ENCODE measurements at regions not wholly inside any gene's neighbourhood (a gene's known extent, or its start where the extent isn't known, plus 50 kb on each side); places are given as distances from the start of the nearest gene placed in this dataset.

DNA sequence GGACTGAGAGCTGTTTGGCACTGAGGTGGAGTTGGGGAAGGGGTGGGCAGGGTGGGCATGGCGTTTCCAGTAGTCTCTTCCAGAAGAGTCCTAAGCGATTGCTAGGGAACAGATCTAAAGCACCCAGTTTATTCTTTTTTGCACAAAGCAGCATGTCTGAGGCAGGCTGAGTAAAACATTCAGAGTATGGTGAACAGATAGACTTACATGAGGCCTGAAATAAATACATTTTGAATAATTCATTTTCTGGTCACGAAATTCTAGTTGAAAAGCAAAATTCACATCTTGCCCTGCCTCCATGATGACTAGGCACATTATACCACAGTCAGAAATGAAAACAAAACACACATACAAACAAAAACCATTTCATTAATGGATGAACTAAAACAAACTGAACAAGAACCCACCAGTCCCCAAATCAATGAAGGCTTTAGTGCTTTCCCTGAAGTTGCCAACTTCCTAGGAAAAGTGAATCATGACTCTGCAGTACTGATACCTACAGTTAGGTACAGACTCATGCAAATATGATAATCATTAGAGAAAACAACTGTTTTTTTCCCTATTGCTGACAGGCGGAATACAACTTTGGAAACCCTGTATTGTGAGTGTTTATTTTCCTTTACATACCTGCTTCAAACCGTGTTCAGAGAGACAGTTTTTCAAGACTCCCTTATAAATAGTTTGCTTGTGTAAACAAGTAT is 702.9 kb upstream of the POU3F2 start:
- H3K4me3 ChIP-seq (ENCODE audit: low read depth, low read length): no peak overlapping the region
- no peak for FAIRE-seq

DNA sequence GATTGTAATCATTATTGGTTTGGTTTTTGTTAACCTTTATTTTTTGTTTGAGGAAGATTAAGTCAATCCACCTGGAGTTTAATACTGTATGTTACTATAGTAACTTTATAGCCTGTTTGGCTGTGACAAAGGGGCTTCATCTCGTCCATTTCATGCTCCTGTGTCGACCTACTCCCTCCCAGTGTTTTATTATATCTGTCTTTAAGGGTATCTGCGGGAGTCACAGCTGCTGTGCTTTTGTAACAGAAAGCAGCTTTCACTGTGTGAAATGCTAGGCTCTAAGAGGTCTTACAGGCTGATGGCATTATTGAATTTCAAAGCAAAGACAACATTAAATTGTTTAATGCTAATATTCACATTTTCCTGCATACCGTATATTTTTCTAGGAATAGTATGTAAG is 698.0 kb upstream of the POU3F2 start:
- DNase-seq (ENCODE audit: low read depth): no peak

More for the DNA sequence above, 702.9 kb upstream of the POU3F2 start:
- TF ChIP-seq CTCF (IDR thresholded peaks at IDR 0.05; ENCODE audit: insufficient read depth, low read length, severe bottlenecking): no peak
- H3K36me3 ChIP-seq (ENCODE audit: control insufficient read depth, insufficient read depth, low read length): no peaks in the 10 kb centered on the region
- no peak for DNase-seq (ENCODE audit: low read depth)
- no peaks in the 10 kb centered on the region for H3K27me3 ChIP-seq (ENCODE audit: control insufficient read depth, insufficient read depth, low read length)

GRCh38 chr6:98137391-98137790 is 697.0 kb upstream of the POU3F2 start:
- FAIRE-seq (peak; percentile 28), DNase-seq (ENCODE audit: low read depth) (no peak)
- Histone ChIP-seq H3K4me3 (ENCODE audit: low read depth, low read length) (no peak overlapping the region), H3K36me3 (ENCODE audit: control insufficient read depth, insufficient read depth, low read length) (no peaks in the 10 kb centered on the region), H3K27me3 (ENCODE audit: control insufficient read depth, insufficient read depth, low read length) (no peaks in the 10 kb centered on the region)
- no peak for TF ChIP-seq CTCF (IDR thresholded peaks at IDR 0.05; ENCODE audit: insufficient read depth, low read length, severe bottlenecking)

More for the DNA sequence above, 698.0 kb upstream of the POU3F2 start:
- H3K36me3 ChIP-seq (ENCODE audit: control insufficient read depth, insufficient read depth, low read length): no peaks in the 10 kb centered on the region
- H3K4me3 ChIP-seq (ENCODE audit: low read depth, low read length): no peak overlapping the region
- no peak for TF ChIP-seq CTCF (IDR thresholded peaks at IDR 0.05; ENCODE audit: insufficient read depth, low read length, severe bottlenecking)
- no peak for FAIRE-seq
- H3K27me3 ChIP-seq (ENCODE audit: control insufficient read depth, insufficient read depth, low read length): no peaks in the 10 kb centered on the region

- Histone ChIP-seq H3K36me3 (ENCODE audit: control insufficient read depth, insufficient read depth, low read length) (no peaks in the 10 kb centered on the region), H3K4me3 (ENCODE audit: low read depth, low read length) (no peak overlapping the region), H3K27me3 (ENCODE audit: control insufficient read depth, insufficient read depth, low read length) (no peaks in the 10 kb centered on the region)
- FAIRE-seq: no peak
- no peak for DNase-seq (ENCODE audit: low read depth)
- TF ChIP-seq CTCF (IDR thresholded peaks at IDR 0.05; ENCODE audit: insufficient read depth, low read length, severe bottlenecking): no peak
Observed at GRCh38 chr6:98142839-98143238, 691.5 kb upstream of the POU3F2 start.

- FAIRE-seq: no peak
- H3K27me3 ChIP-seq (ENCODE audit: control insufficient read depth, insufficient read depth, low read length): no peaks in the 10 kb centered on the region
- H3K4me3 ChIP-seq (ENCODE audit: low read depth, low read length): no peak overlapping the region
- no peak for TF ChIP-seq CTCF (IDR thresholded peaks at IDR 0.05; ENCODE audit: insufficient read depth, low read length, severe bottlenecking)
- no peaks in the 10 kb centered on the region for H3K36me3 ChIP-seq (ENCODE audit: control insufficient read depth, insufficient read depth, low read length)
- DNase-seq (ENCODE audit: low read depth): no peak
Observed at GRCh38 chr6:98146656-98147055, 687.7 kb upstream of the POU3F2 start.

DNA sequence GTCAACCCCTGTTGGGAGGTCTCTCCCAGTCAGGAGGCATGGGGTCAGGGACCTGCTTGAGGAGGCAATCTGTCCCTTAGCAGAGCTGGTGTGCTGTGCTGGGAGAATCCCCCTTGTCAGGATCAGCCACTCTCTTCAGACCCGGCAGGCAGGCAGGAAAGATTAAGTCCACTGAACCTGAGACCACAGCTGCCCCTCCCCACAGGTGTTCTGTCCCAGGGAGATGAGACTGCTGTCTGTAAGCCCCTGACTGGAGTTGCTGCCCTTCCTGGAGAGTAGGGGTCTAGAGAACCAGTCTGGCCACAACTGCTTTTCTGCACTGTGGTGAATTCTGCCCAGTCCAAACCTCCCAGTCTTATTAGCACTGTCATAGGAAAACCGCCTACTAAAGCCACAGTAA is 677.8 kb upstream of the POU3F2 start:
- H3K27me3 ChIP-seq (ENCODE audit: control insufficient read depth, insufficient read depth, low read length): no peaks in the 10 kb centered on the region
- no peak for DNase-seq (ENCODE audit: low read depth)
- H3K36me3 ChIP-seq (ENCODE audit: control insufficient read depth, insufficient read depth, low read length): no peaks in the 10 kb centered on the region
- no peak for FAIRE-seq
- H3K4me3 ChIP-seq (ENCODE audit: low read depth, low read length): no peak overlapping the region
- no peak for TF ChIP-seq CTCF (IDR thresholded peaks at IDR 0.05; ENCODE audit: insufficient read depth, low read length, severe bottlenecking)

Data from bronchial epithelial cell (primary cell).